ENCODE measurements at regions not wholly inside any gene's neighbourhood (a gene's known extent, or its start where the extent isn't known, plus 50 kb on each side); places are given as distances from the start of the nearest gene placed in this dataset.
A peak's percentile ranks its signal among the peaks of the same experiment; 100 is the strongest.
"Not testable (repeated sequence)": the region's sequence is repeated elsewhere in the genome, so short reads cannot be mapped to it uniquely, and the experiment has no call there.

DNA sequence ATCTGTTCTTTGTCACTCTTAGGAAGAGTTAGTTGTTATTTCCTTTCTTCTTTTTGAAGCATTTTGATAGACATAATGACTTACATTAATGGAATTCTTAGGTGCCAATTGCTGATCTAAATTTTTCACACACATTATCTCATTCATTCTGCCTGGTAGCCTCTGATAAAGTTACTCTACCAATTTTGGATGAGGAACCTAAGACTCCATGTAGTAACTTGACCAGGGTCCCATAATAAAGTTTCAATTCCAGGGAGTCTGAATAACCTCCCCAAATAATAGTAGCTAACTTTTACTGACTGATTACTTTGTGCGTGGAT, 73.2 kb upstream of the CITED2 start:
- no peaks in the 10 kb centered on the region for H3K79me2 ChIP-seq (ENCODE audit: insufficient read depth, low read length)
- FAIRE-seq (no peak), DNase-seq (ENCODE audit: low read depth) (no peak)
- H2AFZ ChIP-seq (ENCODE audit: low read depth, low read length): no peak overlapping the region
- no peaks in the 10 kb centered on the region for H3K9me3 ChIP-seq (ENCODE audit: insufficient read depth, low read depth, low read length)
- H3K4me3 ChIP-seq (ENCODE audit: insufficient read depth, low read depth, low read length): no peak overlapping the region
- H3K4me2 ChIP-seq (ENCODE audit: low read length): no peak overlapping the region
- H3K36me3 Mint-ChIP-seq (ENCODE audit: low read depth, unreplicated experiment): no peaks in the 10 kb centered on the region
- no peak overlapping the region for H3K9ac ChIP-seq (ENCODE audit: low read length)
- H3K27ac Mint-ChIP-seq (ENCODE audit: unreplicated experiment): peak overlapping the region; percentile 10
- TF ChIP-seq, protein P1, sequence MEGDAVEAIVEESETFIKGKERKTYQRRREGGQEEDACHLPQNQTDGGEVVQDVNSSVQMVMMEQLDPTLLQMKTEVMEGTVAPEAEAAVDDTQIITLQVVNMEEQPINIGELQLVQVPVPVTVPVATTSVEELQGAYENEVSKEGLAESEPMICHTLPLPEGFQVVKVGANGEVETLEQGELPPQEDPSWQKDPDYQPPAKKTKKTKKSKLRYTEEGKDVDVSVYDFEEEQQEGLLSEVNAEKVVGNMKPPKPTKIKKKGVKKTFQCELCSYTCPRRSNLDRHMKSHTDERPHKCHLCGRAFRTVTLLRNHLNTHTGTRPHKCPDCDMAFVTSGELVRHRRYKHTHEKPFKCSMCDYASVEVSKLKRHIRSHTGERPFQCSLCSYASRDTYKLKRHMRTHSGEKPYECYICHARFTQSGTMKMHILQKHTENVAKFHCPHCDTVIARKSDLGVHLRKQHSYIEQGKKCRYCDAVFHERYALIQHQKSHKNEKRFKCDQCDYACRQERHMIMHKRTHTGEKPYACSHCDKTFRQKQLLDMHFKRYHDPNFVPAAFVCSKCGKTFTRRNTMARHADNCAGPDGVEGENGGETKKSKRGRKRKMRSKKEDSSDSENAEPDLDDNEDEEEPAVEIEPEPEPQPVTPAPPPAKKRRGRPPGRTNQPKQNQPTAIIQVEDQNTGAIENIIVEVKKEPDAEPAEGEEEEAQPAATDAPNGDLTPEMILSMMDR (IDR thresholded peaks at IDR 0.05; ENCODE audit: insufficient read depth, low read depth, low read length): no peak
- TF ChIP-seq EZH2 (IDR thresholded peaks at IDR 0.05; ENCODE audit: insufficient read depth, low read length): no peak
- H3K4me1 Mint-ChIP-seq (ENCODE audit: low read depth, unreplicated experiment): peaks cover 30% of the 10 kb centered on the region
- H3K27me3 Mint-ChIP-seq (ENCODE audit: low read depth, unreplicated experiment): no peaks in the 10 kb centered on the region
- no peak overlapping the region for H3K4me3 Mint-ChIP-seq (ENCODE audit: unreplicated experiment)
- no peaks in the 10 kb centered on the region for H4K20me1 ChIP-seq (ENCODE audit: insufficient read depth, low read length)
- H3K36me3 ChIP-seq (ENCODE audit: insufficient read depth, low read length): no peaks in the 10 kb centered on the region
- H3K27me3 ChIP-seq (ENCODE audit: insufficient read depth, low read length): no peaks in the 10 kb centered on the region
- H3K4me1 ChIP-seq (ENCODE audit: insufficient read depth, low read length): peaks cover 7% of the 10 kb centered on the region
- no peak overlapping the region for H3K27ac ChIP-seq (ENCODE audit: low read depth, low read length)
- peaks cover 2% of the 10 kb centered on the region for H3K9me3 Mint-ChIP-seq (ENCODE audit: unreplicated experiment)

DNA sequence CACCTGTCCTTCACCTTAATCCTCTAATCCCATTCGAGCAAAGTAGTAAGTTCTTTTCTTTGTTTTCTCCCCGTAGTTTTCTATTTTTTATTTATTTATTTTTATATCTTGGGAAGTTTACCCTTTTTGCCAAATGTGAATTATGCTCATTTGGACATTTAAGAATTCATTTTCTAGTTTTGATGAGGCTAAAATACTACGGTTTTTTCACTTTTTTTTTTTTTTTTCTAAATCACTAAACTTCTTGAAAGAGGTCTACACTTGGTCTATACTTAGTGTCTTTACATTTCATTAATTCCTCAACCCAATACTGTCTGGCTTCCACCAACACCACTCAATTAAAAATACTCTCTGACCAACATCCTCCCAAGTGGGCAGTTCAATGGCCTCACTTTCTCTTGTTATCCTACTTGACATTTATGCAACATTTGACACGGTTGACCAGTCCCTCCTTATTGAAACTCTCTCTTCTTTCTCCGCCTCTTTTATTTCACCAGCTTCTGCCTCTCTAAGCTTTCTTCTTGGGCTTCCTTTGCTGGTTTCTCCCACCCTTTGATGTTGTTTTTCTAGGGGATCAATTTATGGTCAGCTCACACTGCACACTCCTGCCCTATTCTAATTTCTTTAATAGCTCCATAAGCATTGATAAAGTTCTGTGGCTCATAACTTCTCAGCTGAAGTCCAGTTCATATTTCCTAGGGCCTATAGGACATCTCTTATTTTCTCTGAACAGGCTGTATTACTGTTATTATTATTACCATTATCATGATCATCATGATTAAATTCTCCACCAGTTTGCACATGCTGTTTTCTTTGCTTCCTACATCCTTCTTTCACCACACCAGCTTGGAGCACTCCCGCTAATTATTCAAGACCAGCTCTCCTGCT, 72.6 kb upstream of the CITED2 start:
- FAIRE-seq: no peak
- H3K9ac ChIP-seq (ENCODE audit: low read length): no peak overlapping the region
- no peaks in the 10 kb centered on the region for H3K9me3 ChIP-seq (ENCODE audit: insufficient read depth, low read depth, low read length)
- peak overlapping the region; percentile 10 for H3K27ac Mint-ChIP-seq (ENCODE audit: unreplicated experiment)
- H2AFZ ChIP-seq (ENCODE audit: low read depth, low read length): no peak overlapping the region
- H3K79me2 ChIP-seq (ENCODE audit: insufficient read depth, low read length): no peaks in the 10 kb centered on the region
- no peak for DNase-seq (ENCODE audit: low read depth)
- no peak overlapping the region for H3K4me3 ChIP-seq (ENCODE audit: insufficient read depth, low read depth, low read length)
- peaks cover 7% of the 10 kb centered on the region for H3K4me1 ChIP-seq (ENCODE audit: insufficient read depth, low read length)
- H3K4me2 ChIP-seq (ENCODE audit: low read length): no peak overlapping the region
- H3K36me3 Mint-ChIP-seq (ENCODE audit: low read depth, unreplicated experiment): no peaks in the 10 kb centered on the region
- no peak overlapping the region for H3K4me3 Mint-ChIP-seq (ENCODE audit: unreplicated experiment)
- TF ChIP-seq, protein P1 (IDR thresholded peaks at IDR 0.05; ENCODE audit: insufficient read depth, low read depth, low read length): no peak
- TF ChIP-seq EZH2 (IDR thresholded peaks at IDR 0.05; ENCODE audit: insufficient read depth, low read length): no peak
- no peaks in the 10 kb centered on the region for H3K27me3 ChIP-seq (ENCODE audit: insufficient read depth, low read length)
- H3K36me3 ChIP-seq (ENCODE audit: insufficient read depth, low read length): no peaks in the 10 kb centered on the region
- H3K27ac ChIP-seq (ENCODE audit: low read depth, low read length): no peak overlapping the region
- no peaks in the 10 kb centered on the region for H3K27me3 Mint-ChIP-seq (ENCODE audit: low read depth, unreplicated experiment)
- peaks cover 27% of the 10 kb centered on the region for H3K4me1 Mint-ChIP-seq (ENCODE audit: low read depth, unreplicated experiment)
- peaks cover 2% of the 10 kb centered on the region for H3K9me3 Mint-ChIP-seq (ENCODE audit: unreplicated experiment)
- H4K20me1 ChIP-seq (ENCODE audit: insufficient read depth, low read length): no peaks in the 10 kb centered on the region

DNA sequence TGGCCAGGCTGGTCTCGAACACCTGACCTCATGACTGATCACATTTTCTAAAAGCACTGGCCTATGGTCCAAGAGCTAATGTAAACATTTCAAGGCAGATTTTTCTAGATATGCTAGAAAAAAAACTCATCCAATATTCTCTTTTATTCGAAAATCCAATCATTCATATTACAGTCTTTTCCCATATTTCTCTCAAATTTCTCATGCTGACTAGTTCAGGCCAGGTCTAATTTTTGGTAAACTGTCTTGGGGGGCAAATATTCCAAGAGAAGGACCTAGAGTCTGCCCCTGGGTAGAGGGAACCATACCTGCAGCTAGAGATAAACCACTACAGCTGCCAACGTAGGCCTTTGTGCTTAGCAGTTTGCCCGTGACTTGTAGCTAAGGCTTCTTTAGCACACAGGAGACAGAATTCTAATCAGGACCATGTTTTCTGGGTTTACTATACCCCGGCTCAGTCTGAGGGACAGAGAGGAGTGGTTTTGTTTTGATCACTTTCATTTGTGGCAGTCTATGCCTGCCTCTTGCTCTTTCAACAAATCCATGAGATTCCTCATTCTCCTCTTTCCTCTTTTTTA, 71.8 kb upstream of the CITED2 start:
- FAIRE-seq (no peak), DNase-seq (ENCODE audit: low read depth) (no peak)
- Histone ChIP-seq H3K27me3 (ENCODE audit: insufficient read depth, low read length) (no peaks in the 10 kb centered on the region), H3K36me3 (ENCODE audit: insufficient read depth, low read length) (no peaks in the 10 kb centered on the region), H3K27ac (ENCODE audit: low read depth, low read length) (no peak overlapping the region), H3K9me3 (ENCODE audit: insufficient read depth, low read depth, low read length) (no peaks in the 10 kb centered on the region), H3K4me2 (ENCODE audit: low read length) (no peak overlapping the region), H3K4me1 (ENCODE audit: insufficient read depth, low read length) (peaks cover 7% of the 10 kb centered on the region), H3K9ac (ENCODE audit: low read length) (no peak overlapping the region), H3K4me3 (ENCODE audit: insufficient read depth, low read depth, low read length) (no peak overlapping the region), H2AFZ (ENCODE audit: low read depth, low read length) (no peak overlapping the region), H3K79me2 (ENCODE audit: insufficient read depth, low read length) (no peaks in the 10 kb centered on the region), H4K20me1 (ENCODE audit: insufficient read depth, low read length) (no peaks in the 10 kb centered on the region)
- Mint-ChIP-seq H3K36me3 (ENCODE audit: low read depth, unreplicated experiment) (no peaks in the 10 kb centered on the region), H3K4me3 (ENCODE audit: unreplicated experiment) (no peak overlapping the region), H3K27me3 (ENCODE audit: low read depth, unreplicated experiment) (no peaks in the 10 kb centered on the region), H3K9me3 (ENCODE audit: unreplicated experiment) (peaks cover 2% of the 10 kb centered on the region), H3K27ac (ENCODE audit: unreplicated experiment) (no peak overlapping the region), H3K4me1 (ENCODE audit: low read depth, unreplicated experiment) (peaks cover 27% of the 10 kb centered on the region)
- TF ChIP-seq, protein P1 (IDR thresholded peaks at IDR 0.05; ENCODE audit: insufficient read depth, low read depth, low read length): no peak
- TF ChIP-seq EZH2 (IDR thresholded peaks at IDR 0.05; ENCODE audit: insufficient read depth, low read length): no peak

DNA sequence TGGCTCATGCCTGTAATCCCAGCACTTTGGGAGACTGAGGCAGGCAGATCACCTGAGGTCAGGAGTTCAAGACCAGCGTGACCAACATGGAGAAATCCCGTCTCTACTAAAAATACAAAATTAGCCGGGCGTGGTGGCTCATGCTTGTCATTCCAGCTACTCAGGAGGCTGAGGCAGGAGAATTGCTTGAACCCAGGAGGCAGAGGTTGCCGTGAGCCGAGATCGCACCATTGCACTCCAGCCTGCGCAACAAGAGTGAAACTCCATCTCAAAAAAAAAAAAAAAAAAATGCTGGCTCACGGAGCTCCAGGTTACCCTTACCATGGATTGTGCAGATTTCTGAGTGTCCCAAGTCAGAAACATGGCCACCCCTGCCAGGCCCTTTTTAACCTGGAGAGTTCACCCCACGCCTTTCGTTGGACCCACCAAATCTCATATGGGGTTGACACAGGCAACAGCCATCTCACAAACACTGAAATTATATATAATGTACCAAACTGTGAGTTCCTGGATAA, 69.9 kb upstream of the CITED2 start:
- not testable (repeated sequence) for FAIRE-seq

More for the DNA sequence above, 69.9 kb upstream of the CITED2 start:
- H3K9me3 ChIP-seq (ENCODE audit: insufficient read depth, low read depth, low read length); H4K20me1 ChIP-seq (ENCODE audit: insufficient read depth, low read length); H3K4me3 Mint-ChIP-seq (ENCODE audit: unreplicated experiment); H3K36me3 Mint-ChIP-seq (ENCODE audit: low read depth, unreplicated experiment); H3K9ac ChIP-seq (ENCODE audit: low read length); H2AFZ ChIP-seq (ENCODE audit: low read depth, low read length); DNase-seq (ENCODE audit: low read depth); H3K27ac ChIP-seq (ENCODE audit: low read depth, low read length); H3K4me3 ChIP-seq (ENCODE audit: insufficient read depth, low read depth, low read length); H3K4me1 ChIP-seq (ENCODE audit: insufficient read depth, low read length); H3K27ac Mint-ChIP-seq (ENCODE audit: unreplicated experiment); H3K9me3 Mint-ChIP-seq (ENCODE audit: unreplicated experiment); H3K36me3 ChIP-seq (ENCODE audit: insufficient read depth, low read length); H3K27me3 Mint-ChIP-seq (ENCODE audit: low read depth, unreplicated experiment); H3K27me3 ChIP-seq (ENCODE audit: insufficient read depth, low read length); H3K79me2 ChIP-seq (ENCODE audit: insufficient read depth, low read length); H3K4me2 ChIP-seq (ENCODE audit: low read length): not testable (repeated sequence)
- H3K4me1 Mint-ChIP-seq (ENCODE audit: low read depth, unreplicated experiment): peaks cover 21% of the 10 kb centered on the region
